HG02852 (cell line): ENCODE measurements at regions not wholly inside any gene's neighbourhood (a gene's known extent, or its start where the extent isn't known, plus 50 kb on each side); places are given as distances from the start of the nearest gene placed in this dataset.

Experiments
- ATAC-seq: cut with Tn5 transposase; IDR thresholded peaks from one replicate; pipeline ENCODE4 v1.9.1; 2021; ENCODE audit warnings: mild to moderate bottlenecking, moderate library complexity; ENCODE audit not compliant: unreplicated experiment

- no peak for ATAC-seq
These were observed 213.1 kb upstream of the BOD1L1 start for GRCh38 chr4:13840502-13841190.

GRCh38 chr4:13844740-13845139 is 217.2 kb upstream of the BOD1L1 start:
- no peak for ATAC-seq

- ATAC-seq = no peak
These were observed 222.3 kb upstream of the BOD1L1 start for GRCh38 chr4:13849778-13850177.

- ATAC-seq = no peak
These were observed 223.8 kb upstream of the BOD1L1 start for GRCh38 chr4:13851085-13851940.

- ATAC-seq = no peak
These were observed 224.9 kb upstream of the BOD1L1 start for GRCh38 chr4:13852411-13852810.

GRCh38 chr4:13856387-13856786 is 228.9 kb upstream of the BOD1L1 start:
- no peak for ATAC-seq

GRCh38 chr4:13857397-13857796 is 229.9 kb upstream of the BOD1L1 start:
- ATAC-seq = no peak

GRCh38 chr4:13857800-13858199 is 230.3 kb upstream of the BOD1L1 start:
- no peak for ATAC-seq

- ATAC-seq = no peak
These were observed 231.9 kb upstream of the BOD1L1 start for GRCh38 chr4:13859423-13859822.

- ATAC-seq = no peak
These were observed 232.6 kb upstream of the BOD1L1 start for GRCh38 chr4:13860126-13860525.

- ATAC-seq = no peak
These were observed 238.5 kb upstream of the BOD1L1 start for GRCh38 chr4:13865871-13866669.

GRCh38 chr4:13866881-13867280 is 239.4 kb upstream of the BOD1L1 start:
- ATAC-seq = no peak

GRCh38 chr4:13872155-13872554 is 244.6 kb upstream of the BOD1L1 start:
- no peak for ATAC-seq

- no peak for ATAC-seq
These were observed 245.4 kb upstream of the BOD1L1 start for GRCh38 chr4:13872955-13873354.

- no peak for ATAC-seq
These were observed 247.7 kb upstream of the BOD1L1 start for GRCh38 chr4:13875181-13875580.

GRCh38 chr4:13876131-13876530 is 248.6 kb upstream of the BOD1L1 start:
- no peak for ATAC-seq

- ATAC-seq = no peak
These were observed 249.4 kb upstream of the BOD1L1 start for GRCh38 chr4:13876940-13877339.

GRCh38 chr4:13877626-13878025 is 250.1 kb upstream of the BOD1L1 start:
- ATAC-seq = no peak

GRCh38 chr4:13881892-13882291 is 254.4 kb upstream of the BOD1L1 start:
- no peak for ATAC-seq

- ATAC-seq = no peak
These were observed 259.5 kb upstream of the BOD1L1 start for GRCh38 chr4:13887010-13887409.

GRCh38 chr4:13888112-13888511 is 260.6 kb upstream of the BOD1L1 start:
- no peak for ATAC-seq

GRCh38 chr4:13891544-13891939 is 264.0 kb upstream of the BOD1L1 start:
- ATAC-seq = no peak
